ENCODE measurements at regions not wholly inside any gene's neighbourhood (a gene's known extent, or its start where the extent isn't known, plus 50 kb on each side); places are given as distances from the start of the nearest gene placed in this dataset.

GRCh38 chr11:70618431-70619101, 220.2 kb downstream of the CTTN start:
- no peaks in the 10 kb centered on the region for H3K36me3 ChIP-seq (ENCODE audit: low read depth)
- H3K9me3 ChIP-seq (ENCODE audit: severe bottlenecking) = no peaks in the 10 kb centered on the region
- no peak for TF ChIP-seq CTCF (IDR thresholded peaks at IDR 0.05; ENCODE audit: poor library complexity, severe bottlenecking)
- H3K4me1 ChIP-seq (ENCODE audit: insufficient read depth, poor library complexity, severe bottlenecking) = no peaks in the 10 kb centered on the region
- DNase-seq (ENCODE audit: low spot score) (no peak), ATAC-seq (ENCODE audit: low read depth) (no peak)
- H3K4me3 ChIP-seq (ENCODE audit: severe bottlenecking) = no peak overlapping the region
- H3K27me3 ChIP-seq (ENCODE audit: insufficient read depth, poor library complexity, severe bottlenecking) = no peaks in the 10 kb centered on the region
- no peak overlapping the region for H3K27ac ChIP-seq (ENCODE audit: poor library complexity, severe bottlenecking)

GRCh38 chr11:70619591-70619990, 221.3 kb downstream of the CTTN start:
- no peaks in the 10 kb centered on the region for H3K36me3 ChIP-seq (ENCODE audit: low read depth)
- no peaks in the 10 kb centered on the region for H3K9me3 ChIP-seq (ENCODE audit: severe bottlenecking)
- no peaks in the 10 kb centered on the region for H3K27me3 ChIP-seq (ENCODE audit: insufficient read depth, poor library complexity, severe bottlenecking)
- no peak for ATAC-seq (ENCODE audit: low read depth)
- no peak for DNase-seq (ENCODE audit: low spot score)
- no peak for TF ChIP-seq CTCF (IDR thresholded peaks at IDR 0.05; ENCODE audit: poor library complexity, severe bottlenecking)
- no peaks in the 10 kb centered on the region for H3K4me1 ChIP-seq (ENCODE audit: insufficient read depth, poor library complexity, severe bottlenecking)
- H3K4me3 ChIP-seq (ENCODE audit: severe bottlenecking) = no peak overlapping the region
- H3K27ac ChIP-seq (ENCODE audit: poor library complexity, severe bottlenecking) = no peak overlapping the region

GRCh38 chr11:70620510-70621184, 222.3 kb downstream of the CTTN start:
- DNase-seq (ENCODE audit: low spot score) (no peak), ATAC-seq (ENCODE audit: low read depth) (no peak)
- no peaks in the 10 kb centered on the region for H3K4me1 ChIP-seq (ENCODE audit: insufficient read depth, poor library complexity, severe bottlenecking)
- H3K9me3 ChIP-seq (ENCODE audit: severe bottlenecking) = no peaks in the 10 kb centered on the region
- H3K4me3 ChIP-seq (ENCODE audit: severe bottlenecking) = no peak overlapping the region
- no peaks in the 10 kb centered on the region for H3K27me3 ChIP-seq (ENCODE audit: insufficient read depth, poor library complexity, severe bottlenecking)
- no peak for TF ChIP-seq CTCF (IDR thresholded peaks at IDR 0.05; ENCODE audit: poor library complexity, severe bottlenecking)
- H3K36me3 ChIP-seq (ENCODE audit: low read depth) = no peaks in the 10 kb centered on the region
- no peak overlapping the region for H3K27ac ChIP-seq (ENCODE audit: poor library complexity, severe bottlenecking)

- no peaks in the 10 kb centered on the region for H3K36me3 ChIP-seq (ENCODE audit: low read depth)
- no peaks in the 10 kb centered on the region for H3K27me3 ChIP-seq (ENCODE audit: insufficient read depth, poor library complexity, severe bottlenecking)
- TF ChIP-seq CTCF (IDR thresholded peaks at IDR 0.05; ENCODE audit: poor library complexity, severe bottlenecking) = no peak
- ATAC-seq (ENCODE audit: low read depth) (no peak), DNase-seq (ENCODE audit: low spot score) (no peak)
- H3K9me3 ChIP-seq (ENCODE audit: severe bottlenecking) = no peaks in the 10 kb centered on the region
- H3K4me1 ChIP-seq (ENCODE audit: insufficient read depth, poor library complexity, severe bottlenecking) = no peaks in the 10 kb centered on the region
- no peak overlapping the region for H3K4me3 ChIP-seq (ENCODE audit: severe bottlenecking)
- H3K27ac ChIP-seq (ENCODE audit: poor library complexity, severe bottlenecking) = no peak overlapping the region
Observed at GRCh38 chr11:70621241-70621640, 222.9 kb downstream of the CTTN start.

GRCh38 chr11:70622091-70622490, 223.8 kb downstream of the CTTN start:
- H3K9me3 ChIP-seq (ENCODE audit: severe bottlenecking) = no peaks in the 10 kb centered on the region
- no peaks in the 10 kb centered on the region for H3K36me3 ChIP-seq (ENCODE audit: low read depth)
- DNase-seq (ENCODE audit: low spot score) (no peak), ATAC-seq (ENCODE audit: low read depth) (no peak)
- no peak for TF ChIP-seq CTCF (IDR thresholded peaks at IDR 0.05; ENCODE audit: poor library complexity, severe bottlenecking)
- H3K4me1 ChIP-seq (ENCODE audit: insufficient read depth, poor library complexity, severe bottlenecking) = no peaks in the 10 kb centered on the region
- no peak overlapping the region for H3K4me3 ChIP-seq (ENCODE audit: severe bottlenecking)
- H3K27me3 ChIP-seq (ENCODE audit: insufficient read depth, poor library complexity, severe bottlenecking) = no peaks in the 10 kb centered on the region
- no peak overlapping the region for H3K27ac ChIP-seq (ENCODE audit: poor library complexity, severe bottlenecking)

Measured in RWPE2 (cell line).